H9 (cell line): ENCODE measurements at regions not wholly inside any gene's neighbourhood (a gene's known extent, or its start where the extent isn't known, plus 50 kb on each side); places are given as distances from the start of the nearest gene placed in this dataset.
A peak's percentile ranks its signal among the peaks of the same experiment; 100 is the strongest.

Source experiments
- DNase-seq: peaks from one replicate; pipeline ENCODE4 v3.0.0-alpha.2; 2017
- H2AFZ ChIP-seq: one replicate; pipeline ENCODE4 v1.6.1; 2013; ENCODE audit warnings: mild to moderate bottlenecking, low read length, control low read depth, moderate library complexity
- H2AK5ac ChIP-seq: 2 replicates; pipeline ENCODE4 v1.6.1; 2013; ENCODE audit warnings: low read length, control low read depth, mixed read lengths; ENCODE audit not compliant: insufficient read length
- H2BK120ac ChIP-seq: one replicate; pipeline ENCODE4 v1.6.1; 2013; ENCODE audit warnings: low read depth, mild to moderate bottlenecking, low read length, control low read depth, inconsistent platforms; ENCODE audit not compliant: poor library complexity, severe bottlenecking
- H2BK12ac ChIP-seq: 2 replicates; pipeline ENCODE4 v1.6.1; 2013; ENCODE audit warnings: low read length, control low read depth, mixed read lengths, low read depth; ENCODE audit not compliant: insufficient read length
- H2BK15ac ChIP-seq: 2 replicates; pipeline ENCODE4 v1.6.1; 2013; ENCODE audit warnings: low read depth, low read length, control low read depth
- H2BK20ac ChIP-seq: one replicate; pipeline ENCODE4 v1.6.1; 2013; ENCODE audit warnings: low read depth, mild to moderate bottlenecking, low read length, control low read depth, inconsistent platforms; ENCODE audit not compliant: poor library complexity, severe bottlenecking
- H2BK5ac ChIP-seq: 2 replicates; pipeline ENCODE4 v1.6.1; 2013; ENCODE audit warnings: low read length, control low read depth, mixed read lengths; ENCODE audit not compliant: insufficient read length
- H3K14ac ChIP-seq: 2 replicates; pipeline ENCODE4 v1.6.1; 2013; ENCODE audit warnings: low read length, control low read depth; ENCODE audit not compliant: insufficient read depth
- H3K18ac ChIP-seq: 2 replicates; pipeline ENCODE4 v1.6.1; 2013; ENCODE audit warnings: low read depth, mild to moderate bottlenecking, mixed read lengths, low read length, control low read depth; ENCODE audit not compliant: insufficient read length
- H3K23ac ChIP-seq: 2 replicates; pipeline ENCODE4 v1.6.1; 2013; ENCODE audit warnings: low read length, control low read depth, mixed read lengths, low read depth; ENCODE audit not compliant: insufficient read length
- H3K23me2 ChIP-seq: 2 replicates; pipeline ENCODE4 v1.6.1; 2013; ENCODE audit warnings: low read depth, mild to moderate bottlenecking, mixed read lengths, low read length, control low read depth; ENCODE audit not compliant: insufficient read length, poor library complexity, severe bottlenecking
- H3K27ac ChIP-seq: 2 replicates; pipeline ENCODE4 v1.5.1; 2013; ENCODE audit warnings: low read length, control low read depth, mixed read lengths, low read depth; ENCODE audit not compliant: insufficient read length
- H3K27me3 ChIP-seq: 2 replicates; pipeline ENCODE4 v1.6.1; 2013; ENCODE audit warnings: low read length, control low read depth, inconsistent platforms; ENCODE audit not compliant: insufficient read depth
- H3K4ac ChIP-seq: 2 replicates; pipeline ENCODE4 v1.6.1; 2013; ENCODE audit warnings: low read depth, mild to moderate bottlenecking, control low read depth, inconsistent platforms, low read length, moderate library complexity
- H3K4me1 ChIP-seq: 2 replicates; pipeline ENCODE4 v1.6.1; 2013; ENCODE audit warnings: low read length, control low read depth, inconsistent platforms; ENCODE audit not compliant: insufficient read depth
- H3K4me2 ChIP-seq: 2 replicates; pipeline ENCODE4 v1.6.1; 2013; ENCODE audit warnings: low read length, control low read depth, mixed read lengths; ENCODE audit not compliant: insufficient read length, insufficient read depth
- H3K56ac ChIP-seq: 2 replicates; pipeline ENCODE4 v1.6.1; 2013; ENCODE audit warnings: low read depth, mild to moderate bottlenecking, mixed read lengths, low read length, control low read depth; ENCODE audit not compliant: insufficient read length
- H3K79me1 ChIP-seq: 2 replicates; pipeline ENCODE4 v1.6.1; 2013; ENCODE audit warnings: low read depth, mild to moderate bottlenecking, moderate library complexity, low read length, control low read depth, inconsistent platforms; ENCODE audit not compliant: insufficient read depth, poor library complexity, severe bottlenecking
- H3K79me2 ChIP-seq: 2 replicates; pipeline ENCODE4 v1.6.1; 2013; ENCODE audit warnings: low read length, control low read depth, inconsistent platforms; ENCODE audit not compliant: insufficient read depth
- H3K9ac ChIP-seq: 2 replicates; pipeline ENCODE4 v1.6.1; 2013; ENCODE audit warnings: low read length, control low read depth, mixed read lengths; ENCODE audit not compliant: insufficient read length; ENCODE audit errors: extremely low read depth
- H3K9me3 ChIP-seq: one replicate; pipeline ENCODE4 v1.6.1; 2013; ENCODE audit warnings: low read depth, low read length, inconsistent platforms; ENCODE audit not compliant: control insufficient read depth
- H3T11ph ChIP-seq: one replicate; pipeline ENCODE4 v1.6.1; 2013; ENCODE audit warnings: mild to moderate bottlenecking, low read length, control low read depth, inconsistent platforms
- H4K20me1 ChIP-seq: one replicate; pipeline ENCODE4 v1.6.1; 2013; ENCODE audit not compliant: control insufficient read depth, insufficient read length, insufficient read depth
- H4K5ac ChIP-seq: 2 replicates; pipeline ENCODE4 v1.6.1; 2013; ENCODE audit warnings: low read depth, mild to moderate bottlenecking, mixed read lengths, low read length, control low read depth; ENCODE audit not compliant: insufficient read length
- H4K8ac ChIP-seq: replicated peaks from 2 replicates; pipeline ENCODE4 v1.6.1; 2013; ENCODE audit warnings: low read length, control low read depth, mixed read lengths, low read depth; ENCODE audit not compliant: insufficient read length
- H4K91ac ChIP-seq: 2 replicates; pipeline ENCODE4 v1.6.1; 2013; ENCODE audit warnings: low read depth, mild to moderate bottlenecking, moderate library complexity, mixed read lengths, low read length, control low read depth; ENCODE audit not compliant: insufficient read length
- H3K27ac Mint-ChIP-seq, 3 experiments: 2 replicates in 2 of 3; 3 replicates in 1 of 3; pipeline ENCODE4 v1.8.0; 2020 to 2021; ENCODE audit warnings: mixed read lengths in 3 of 3, mild to moderate bottlenecking in 1 of 3, moderate library complexity in 1 of 3
- H3K27me3 Mint-ChIP-seq: 2 replicates; pipeline ENCODE4 v1.8.0; 2021; ENCODE audit warnings: low read depth, mild to moderate bottlenecking, moderate library complexity, mixed read lengths
- H3K36me3 Mint-ChIP-seq, 3 experiments: 2 replicates in 2 of 3; 3 replicates in 1 of 3; pipeline ENCODE4 v1.8.0; 2020 to 2021; ENCODE audit warnings: low read depth in 3 of 3, mixed read lengths in 3 of 3; ENCODE audit not compliant: insufficient read depth in 1 of 3
- H3K4me1 Mint-ChIP-seq, 2 experiments: 2 replicates each; pipeline ENCODE4 v1.8.0; 2020; ENCODE audit warnings: mixed read lengths in 2 of 2
- H3K4me3 Mint-ChIP-seq, 2 experiments: 2 replicates in 1 of 2; 3 replicates in 1 of 2; pipeline ENCODE4 v1.8.0; 2020 to 2021; ENCODE audit warnings: mild to moderate bottlenecking in 2 of 2, mixed read lengths in 2 of 2, moderate library complexity in 1 of 2
- H3K9me3 Mint-ChIP-seq, 2 experiments: 2 replicates in 1 of 2; 3 replicates in 1 of 2; pipeline ENCODE4 v1.8.0; 2020; ENCODE audit warnings: mild to moderate bottlenecking in 2 of 2, mixed read lengths in 2 of 2, moderate library complexity in 1 of 2
- CTCF ChIP-seq: fragments of 200-600 bp; sonication (generic); conservative IDR thresholded peaks from 3 replicates; pipeline ENCODE4 v1.8.0; 2021; ENCODE audit warnings: antibody characterized with exemption, mild to moderate bottlenecking

DNA sequence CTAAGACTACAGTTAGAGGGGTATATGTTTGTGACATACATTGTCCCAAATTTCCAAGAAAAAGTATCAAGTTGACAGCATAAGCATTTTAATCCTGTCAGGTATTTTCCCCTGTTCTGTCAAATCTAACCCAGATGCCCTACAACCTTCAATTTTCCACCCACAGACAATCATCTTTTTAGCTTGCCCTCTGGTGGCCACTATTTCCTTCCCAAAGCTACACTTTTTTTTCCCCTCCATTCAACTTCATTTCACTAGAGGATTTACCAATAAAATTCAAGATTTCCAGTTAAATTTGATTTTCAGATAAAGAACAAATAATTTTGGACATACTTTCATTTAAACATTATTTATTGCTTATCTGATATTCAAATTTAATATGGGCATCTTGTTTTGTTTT, 286.6 kb downstream of the TENT5A start:
- peak; percentile 76 for TF ChIP-seq CTCF
- H3K23me2 ChIP-seq = no peaks in the 10 kb centered on the region
- no peaks in the 10 kb centered on the region for H3K79me1 ChIP-seq
- no peaks in the 10 kb centered on the region for H3K4me1 Mint-ChIP-seq
- H3K4ac ChIP-seq = no peak overlapping the region
- H3K18ac ChIP-seq = no peak overlapping the region
- H3K36me3 Mint-ChIP-seq = peaks cover 1 to 6% (median 4%) of the 10 kb centered on the region in 3 experiments; a peak in 2 of 7 replicates
- peaks cover 12% of the 10 kb centered on the region in 2 experiments for H3K9me3 Mint-ChIP-seq
- no peak overlapping the region for H3K23ac ChIP-seq
- no peak overlapping the region for H3K9ac ChIP-seq
- no peak overlapping the region for H2BK15ac ChIP-seq
- no peak overlapping the region for H3K4me2 ChIP-seq
- DNase-seq = no peak
- no peak overlapping the region for H3K27ac ChIP-seq
- H4K20me1 ChIP-seq = no peaks in the 10 kb centered on the region
- H3T11ph ChIP-seq = no peak overlapping the region
- no peak overlapping the region for H2AK5ac ChIP-seq
- H4K91ac ChIP-seq = no peak overlapping the region
- no peak overlapping the region for H3K14ac ChIP-seq
- H3K27ac Mint-ChIP-seq = no peak overlapping the region
- H2BK5ac ChIP-seq = no peak overlapping the region
- H2BK120ac ChIP-seq = no peak overlapping the region
- H3K56ac ChIP-seq = no peak overlapping the region
- H3K79me2 ChIP-seq = no peaks in the 10 kb centered on the region
- H2AFZ ChIP-seq = no peak overlapping the region
- no peaks in the 10 kb centered on the region for H3K27me3 ChIP-seq
- H3K27me3 Mint-ChIP-seq = no peaks in the 10 kb centered on the region; the same call in 1 of the 2 replicates
- no peak overlapping the region for H2BK12ac ChIP-seq
- H4K5ac ChIP-seq = no peak overlapping the region
- no peaks in the 10 kb centered on the region for H3K9me3 ChIP-seq
- no peak overlapping the region for H3K4me3 Mint-ChIP-seq
- H2BK20ac ChIP-seq = no peak overlapping the region
- H4K8ac ChIP-seq = no peak overlapping the region
- no peaks in the 10 kb centered on the region for H3K4me1 ChIP-seq
